ENCODE measurements at regions not wholly inside any gene's neighbourhood (a gene's known extent, or its start where the extent isn't known, plus 50 kb on each side); places are given as distances from the start of the nearest gene placed in this dataset.
"Not testable (repeated sequence)": the region's sequence is repeated elsewhere in the genome, so short reads cannot be mapped to it uniquely, and the experiment has no call there.

GRCh38 chr7:88554847-88555246 lies 204.7 kb upstream of the ZNF804B start:
- not testable (repeated sequence) for H3K4me2 ChIP-seq (ENCODE audit: low read length); H3K4me1 ChIP-seq (ENCODE audit: control insufficient read depth, insufficient read depth, low read length); H3K9ac ChIP-seq (ENCODE audit: low read depth, low read length); H3K36me3 ChIP-seq (ENCODE audit: insufficient read depth, low read length); H3K9me3 ChIP-seq (replicated peaks; ENCODE audit: low read length); H3K27me3 ChIP-seq (ENCODE audit: control insufficient read depth, insufficient read depth, low read length); H3K4me3 ChIP-seq (ENCODE audit: low read length)

- no peaks in the 10 kb centered on the region for H3K27me3 ChIP-seq (ENCODE audit: control insufficient read depth, insufficient read depth, low read length)
- no peaks in the 10 kb centered on the region for H3K4me1 ChIP-seq (ENCODE audit: control insufficient read depth, insufficient read depth, low read length)
- no peaks in the 10 kb centered on the region for H3K9me3 ChIP-seq (replicated peaks; ENCODE audit: low read length)
- H3K36me3 ChIP-seq (ENCODE audit: insufficient read depth, low read length), result no peaks in the 10 kb centered on the region
- no peak overlapping the region for H3K4me3 ChIP-seq (ENCODE audit: low read length)
- H3K4me2 ChIP-seq (ENCODE audit: low read length), result no peak overlapping the region
- no peak overlapping the region for H3K9ac ChIP-seq (ENCODE audit: low read depth, low read length)
These were observed 211.1 kb upstream of the ZNF804B start for GRCh38 chr7:88548399-88548798.

GRCh38 chr7:88546808-88547207 lies 212.7 kb upstream of the ZNF804B start:
- Histone ChIP-seq H3K9me3 (replicated peaks; ENCODE audit: low read length) (no peaks in the 10 kb centered on the region), H3K27me3 (ENCODE audit: control insufficient read depth, insufficient read depth, low read length) (no peaks in the 10 kb centered on the region), H3K4me2 (ENCODE audit: low read length) (no peak overlapping the region), H3K4me3 (ENCODE audit: low read length) (no peak overlapping the region), H3K9ac (ENCODE audit: low read depth, low read length) (no peak overlapping the region), H3K36me3 (ENCODE audit: insufficient read depth, low read length) (no peaks in the 10 kb centered on the region), H3K4me1 (ENCODE audit: control insufficient read depth, insufficient read depth, low read length) (no peaks in the 10 kb centered on the region)

GRCh38 chr7:88545663-88546062 lies 213.8 kb upstream of the ZNF804B start:
- Histone ChIP-seq H3K4me3 (ENCODE audit: low read length) (no peak overlapping the region), H3K4me2 (ENCODE audit: low read length) (no peak overlapping the region), H3K4me1 (ENCODE audit: control insufficient read depth, insufficient read depth, low read length) (no peaks in the 10 kb centered on the region), H3K9me3 (replicated peaks; ENCODE audit: low read length) (no peaks in the 10 kb centered on the region), H3K27me3 (ENCODE audit: control insufficient read depth, insufficient read depth, low read length) (no peaks in the 10 kb centered on the region), H3K9ac (ENCODE audit: low read depth, low read length) (no peak overlapping the region), H3K36me3 (ENCODE audit: insufficient read depth, low read length) (no peaks in the 10 kb centered on the region)

GRCh38 chr7:88540012-88540411 lies 219.5 kb upstream of the ZNF804B start:
- H3K27me3 ChIP-seq (ENCODE audit: control insufficient read depth, insufficient read depth, low read length), result no peaks in the 10 kb centered on the region
- no peak overlapping the region for H3K4me2 ChIP-seq (ENCODE audit: low read length)
- no peaks in the 10 kb centered on the region for H3K9me3 ChIP-seq (replicated peaks; ENCODE audit: low read length)
- no peaks in the 10 kb centered on the region for H3K4me1 ChIP-seq (ENCODE audit: control insufficient read depth, insufficient read depth, low read length)
- no peak overlapping the region for H3K9ac ChIP-seq (ENCODE audit: low read depth, low read length)
- H3K36me3 ChIP-seq (ENCODE audit: insufficient read depth, low read length), result no peaks in the 10 kb centered on the region
- no peak overlapping the region for H3K4me3 ChIP-seq (ENCODE audit: low read length)

GRCh38 chr7:88539518-88539917 lies 220.0 kb upstream of the ZNF804B start:
- H3K4me2 ChIP-seq (ENCODE audit: low read length), result no peak overlapping the region

GRCh38 chr7:88523645-88524044 lies 217.0 kb upstream of the STEAP4 start:
- H3K9ac ChIP-seq (ENCODE audit: low read depth, low read length), result no peak overlapping the region
- H3K4me2 ChIP-seq (ENCODE audit: low read length), result no peak overlapping the region
- no peaks in the 10 kb centered on the region for H3K36me3 ChIP-seq (ENCODE audit: insufficient read depth, low read length)
- H3K4me1 ChIP-seq (ENCODE audit: control insufficient read depth, insufficient read depth, low read length), result no peaks in the 10 kb centered on the region
- no peaks in the 10 kb centered on the region for H3K9me3 ChIP-seq (replicated peaks; ENCODE audit: low read length)
- H3K27me3 ChIP-seq (ENCODE audit: control insufficient read depth, insufficient read depth, low read length), result no peaks in the 10 kb centered on the region
- no peak overlapping the region for H3K4me3 ChIP-seq (ENCODE audit: low read length)

More at GRCh38 chr7:88539518-88539917, 220.0 kb upstream of the ZNF804B start:
- Histone ChIP-seq H3K36me3 (ENCODE audit: insufficient read depth, low read length) (no peaks in the 10 kb centered on the region), H3K4me1 (ENCODE audit: control insufficient read depth, insufficient read depth, low read length) (no peaks in the 10 kb centered on the region), H3K27me3 (ENCODE audit: control insufficient read depth, insufficient read depth, low read length) (no peaks in the 10 kb centered on the region), H3K9ac (ENCODE audit: low read depth, low read length) (no peak overlapping the region), H3K4me3 (ENCODE audit: low read length) (no peak overlapping the region), H3K9me3 (replicated peaks; ENCODE audit: low read length) (no peaks in the 10 kb centered on the region)

- Histone ChIP-seq H3K4me3 (ENCODE audit: low read length) (no peak overlapping the region), H3K9ac (ENCODE audit: low read depth, low read length) (no peak overlapping the region), H3K36me3 (ENCODE audit: insufficient read depth, low read length) (no peaks in the 10 kb centered on the region), H3K4me2 (ENCODE audit: low read length) (no peak overlapping the region), H3K27me3 (ENCODE audit: control insufficient read depth, insufficient read depth, low read length) (no peaks in the 10 kb centered on the region), H3K9me3 (replicated peaks; ENCODE audit: low read length) (no peaks in the 10 kb centered on the region), H3K4me1 (ENCODE audit: control insufficient read depth, insufficient read depth, low read length) (no peaks in the 10 kb centered on the region)
These were observed 216.1 kb upstream of the STEAP4 start for GRCh38 chr7:88522771-88523293.

- Histone ChIP-seq H3K4me1 (ENCODE audit: control insufficient read depth, insufficient read depth, low read length) (no peaks in the 10 kb centered on the region), H3K4me2 (ENCODE audit: low read length) (no peak overlapping the region), H3K27me3 (ENCODE audit: control insufficient read depth, insufficient read depth, low read length) (no peaks in the 10 kb centered on the region), H3K9ac (ENCODE audit: low read depth, low read length) (no peak overlapping the region), H3K4me3 (ENCODE audit: low read length) (no peak overlapping the region), H3K9me3 (replicated peaks; ENCODE audit: low read length) (no peaks in the 10 kb centered on the region), H3K36me3 (ENCODE audit: insufficient read depth, low read length) (no peaks in the 10 kb centered on the region)
These were observed 209.7 kb upstream of the STEAP4 start for GRCh38 chr7:88516429-88516828.

GRCh38 chr7:88515301-88515700 lies 208.6 kb upstream of the STEAP4 start:
- no peaks in the 10 kb centered on the region for H3K27me3 ChIP-seq (ENCODE audit: control insufficient read depth, insufficient read depth, low read length)
- H3K9ac ChIP-seq (ENCODE audit: low read depth, low read length), result no peak overlapping the region
- no peaks in the 10 kb centered on the region for H3K9me3 ChIP-seq (replicated peaks; ENCODE audit: low read length)
- no peak overlapping the region for H3K4me2 ChIP-seq (ENCODE audit: low read length)
- no peaks in the 10 kb centered on the region for H3K36me3 ChIP-seq (ENCODE audit: insufficient read depth, low read length)
- H3K4me3 ChIP-seq (ENCODE audit: low read length), result no peak overlapping the region
- no peaks in the 10 kb centered on the region for H3K4me1 ChIP-seq (ENCODE audit: control insufficient read depth, insufficient read depth, low read length)

- Histone ChIP-seq H3K4me3 (ENCODE audit: low read length) (no peak overlapping the region), H3K27me3 (ENCODE audit: control insufficient read depth, insufficient read depth, low read length) (no peaks in the 10 kb centered on the region), H3K9me3 (replicated peaks; ENCODE audit: low read length) (no peaks in the 10 kb centered on the region), H3K4me1 (ENCODE audit: control insufficient read depth, insufficient read depth, low read length) (no peaks in the 10 kb centered on the region), H3K36me3 (ENCODE audit: insufficient read depth, low read length) (no peaks in the 10 kb centered on the region), H3K4me2 (ENCODE audit: low read length) (no peak overlapping the region), H3K9ac (ENCODE audit: low read depth, low read length) (no peak overlapping the region)
These were observed 202.6 kb upstream of the STEAP4 start for GRCh38 chr7:88509341-88509740.

GRCh38 chr7:88500131-88500530 lies 193.4 kb upstream of the STEAP4 start:
- no peak overlapping the region for H3K9ac ChIP-seq (ENCODE audit: low read depth, low read length)
- H3K9me3 ChIP-seq (replicated peaks; ENCODE audit: low read length), result no peaks in the 10 kb centered on the region
- no peaks in the 10 kb centered on the region for H3K4me1 ChIP-seq (ENCODE audit: control insufficient read depth, insufficient read depth, low read length)
- H3K27me3 ChIP-seq (ENCODE audit: control insufficient read depth, insufficient read depth, low read length), result no peaks in the 10 kb centered on the region
- H3K4me3 ChIP-seq (ENCODE audit: low read length), result no peak overlapping the region
- no peak overlapping the region for H3K4me2 ChIP-seq (ENCODE audit: low read length)
- H3K36me3 ChIP-seq (ENCODE audit: insufficient read depth, low read length), result no peaks in the 10 kb centered on the region
